ENCODE measurements at regions not wholly inside any gene's neighbourhood (a gene's known extent, or its start where the extent isn't known, plus 50 kb on each side); places are given as distances from the start of the nearest gene placed in this dataset.
"Not testable (repeated sequence)": the region's sequence is repeated elsewhere in the genome, so short reads cannot be mapped to it uniquely, and the experiment has no call there.

DNA sequence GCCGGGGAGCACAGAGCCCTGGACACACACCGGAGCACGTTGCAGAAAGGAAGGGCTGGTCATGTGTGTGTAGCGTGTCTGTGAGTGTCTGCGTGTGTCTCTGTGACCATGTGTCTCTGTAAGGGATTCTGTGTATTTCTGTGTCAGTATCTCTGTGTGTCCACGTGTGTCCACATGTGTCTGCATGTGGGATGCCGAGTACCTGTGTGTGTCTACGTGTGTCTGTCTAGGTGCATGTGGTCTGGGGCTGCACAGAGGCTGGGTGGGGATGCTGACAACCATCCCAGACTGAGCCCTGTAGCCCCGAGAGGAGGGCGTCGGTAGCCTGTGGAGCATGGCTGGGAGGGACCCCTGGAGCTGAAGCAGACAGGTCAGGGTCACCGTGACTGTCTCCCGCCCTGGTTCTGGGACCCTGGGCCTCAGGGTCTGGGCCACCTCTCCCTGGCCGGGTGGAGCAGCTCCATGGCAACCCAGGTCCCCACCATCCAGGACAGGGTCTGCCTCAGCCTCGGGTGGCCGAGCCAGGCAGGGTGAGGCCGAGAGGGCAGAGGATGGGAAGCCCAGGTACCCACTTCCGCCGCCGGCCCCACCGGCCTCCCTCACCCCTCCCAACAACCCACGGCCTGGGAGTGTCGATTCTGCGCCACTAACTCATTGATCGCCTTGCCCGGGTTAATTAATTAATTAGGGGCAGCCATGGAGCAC, 122.7 kb downstream of the FAM53A start:
- DNase-seq (ENCODE audit: low read depth) = no peak

- no peak for DNase-seq (ENCODE audit: low read depth)
Measured at GRCh38 chr4:1559896-1560650, 124.0 kb downstream of the FAM53A start.

DNA sequence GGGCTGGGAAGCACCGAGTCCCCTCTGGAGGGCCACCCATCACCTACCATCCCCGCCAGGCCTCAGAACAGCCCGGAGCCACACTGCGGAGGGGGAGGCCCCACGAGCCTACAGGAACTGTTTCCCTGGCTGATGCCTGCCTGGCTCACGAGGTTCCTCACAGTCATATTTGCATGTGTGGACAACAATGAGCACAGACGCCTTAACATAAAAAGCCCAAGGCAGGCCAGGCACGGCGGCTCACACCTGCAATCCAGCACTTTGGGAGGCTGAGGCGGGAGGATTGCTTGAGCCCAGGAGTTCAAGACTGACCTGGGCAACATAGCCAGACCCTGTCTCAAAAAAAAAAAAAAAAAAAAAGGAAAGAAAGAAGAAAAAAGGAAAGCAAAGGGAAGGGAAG, 125.9 kb downstream of the FAM53A start:
- DNase-seq (ENCODE audit: low read depth) = no peak

GRCh38 chr4:1557221-1557597, 126.9 kb downstream of the FAM53A start:
- no peak for DNase-seq (ENCODE audit: low read depth)

- DNase-seq (ENCODE audit: low read depth) = no peak
Measured at GRCh38 chr4:1556541-1557220, 127.4 kb downstream of the FAM53A start.

DNA sequence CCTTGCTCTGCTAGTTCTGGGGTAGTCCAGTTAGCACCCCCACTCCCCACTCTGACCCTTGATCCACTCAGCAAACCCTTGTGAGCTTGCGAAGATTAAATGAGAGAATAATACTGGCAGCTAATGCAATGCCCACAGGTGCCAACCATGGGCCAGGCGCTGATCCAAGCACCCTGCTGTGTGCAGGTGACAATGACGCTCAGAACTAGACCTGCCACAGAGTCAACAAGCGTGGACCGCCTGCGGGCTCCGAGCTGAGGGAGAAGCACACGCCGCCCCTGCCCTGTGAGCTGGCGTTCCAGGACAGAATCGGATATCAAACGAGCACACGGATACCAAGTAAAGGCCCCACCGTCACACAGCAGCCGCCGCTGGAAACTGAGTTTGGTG, 129.2 kb downstream of the FAM53A start:
- no peak for DNase-seq (ENCODE audit: low read depth)

DNA sequence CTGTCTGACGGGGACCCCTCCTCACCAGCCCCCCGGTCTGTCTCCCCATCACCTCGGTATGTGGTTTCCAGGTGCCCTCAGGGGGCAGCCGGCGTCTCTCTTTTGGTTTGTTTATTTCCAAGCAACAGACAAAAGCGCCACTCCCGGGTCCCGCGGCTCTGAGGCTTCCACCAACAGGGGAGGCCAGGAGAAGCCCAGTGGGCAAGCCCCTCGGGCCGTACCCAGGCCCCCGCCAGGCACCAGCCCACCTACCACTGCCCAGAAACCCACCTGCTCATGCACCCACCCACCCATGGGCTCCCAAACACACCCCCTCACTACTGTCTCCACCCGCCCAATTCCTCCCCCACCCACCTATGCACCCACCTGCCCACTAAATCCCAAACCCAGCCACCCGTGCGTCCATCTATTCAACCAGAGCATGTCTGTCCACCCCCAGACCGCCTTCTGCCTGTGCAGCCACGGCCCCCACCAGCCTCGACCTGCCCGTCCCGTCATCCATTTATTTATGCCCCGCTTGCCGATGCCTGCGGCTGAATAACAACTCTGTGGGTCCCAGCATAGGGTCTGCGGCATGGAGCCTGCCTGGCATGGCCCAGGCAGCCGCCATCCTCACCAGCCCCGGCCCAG, 129.8 kb downstream of the FAM53A start:
- DNase-seq (ENCODE audit: low read depth) = no peak

DNA sequence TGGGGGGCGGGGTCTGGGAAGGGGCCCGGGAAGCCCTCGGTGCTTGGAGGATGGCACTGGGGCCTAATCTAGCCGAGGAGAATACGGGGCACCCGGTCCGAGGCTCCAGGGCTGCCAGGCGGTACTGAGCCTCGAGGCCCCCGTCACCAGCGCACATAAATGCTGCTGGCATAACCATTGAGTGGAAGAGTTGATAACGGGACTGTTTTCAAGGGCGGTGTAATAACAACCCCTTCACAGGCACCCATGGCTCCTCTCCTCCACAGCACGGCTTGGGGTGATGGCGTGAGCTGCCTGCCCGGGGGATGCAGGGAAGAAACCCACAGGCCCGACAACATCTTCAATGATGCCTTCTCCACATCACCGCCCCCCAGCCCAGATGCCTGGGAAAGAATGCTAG, 130.7 kb downstream of the FAM53A start:
- DNase-seq (ENCODE audit: low read depth) = no peak

DNA sequence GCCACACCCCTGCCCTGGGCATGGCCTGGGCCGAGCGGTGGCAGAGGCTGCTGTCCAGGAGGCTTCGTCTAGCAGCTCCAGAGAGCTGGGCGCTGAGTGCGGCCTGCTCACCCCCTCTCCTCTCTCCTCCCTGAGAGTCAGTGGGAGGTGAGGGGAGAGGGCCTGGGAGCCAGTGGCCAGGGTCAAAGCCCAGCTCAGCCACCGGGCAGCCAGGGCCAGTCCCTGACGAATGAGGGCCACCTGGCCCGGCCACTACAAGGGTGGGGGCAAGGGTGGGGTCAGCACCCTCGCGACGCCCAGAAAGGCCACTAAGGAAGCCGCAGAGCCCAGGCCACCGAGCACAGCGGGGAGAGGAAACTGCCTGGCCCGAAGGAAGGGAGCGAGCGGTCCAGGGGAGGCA, 131.7 kb downstream of the FAM53A start:
- DNase-seq (ENCODE audit: low read depth) = no peak

DNA sequence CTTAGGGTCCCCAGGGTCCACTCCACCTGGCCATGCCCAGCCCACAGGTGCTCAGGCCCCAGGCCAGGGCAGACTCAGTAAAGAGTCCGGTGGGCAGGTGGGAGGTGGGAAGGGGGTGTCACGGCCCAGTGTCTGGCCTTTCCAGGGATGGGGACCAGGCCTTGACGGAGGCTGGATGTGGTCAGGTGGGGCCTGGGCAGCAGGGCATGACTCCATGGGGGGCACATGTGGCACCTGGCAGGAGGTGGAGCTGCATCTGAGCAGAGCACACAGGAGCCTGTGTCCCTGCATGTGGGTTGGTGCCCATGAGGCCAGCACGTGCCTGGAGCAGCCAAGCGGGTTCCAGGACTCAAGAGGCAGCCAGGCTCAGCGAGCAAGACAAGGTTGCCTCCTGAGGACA, 132.9 kb downstream of the FAM53A start:
- DNase-seq (ENCODE audit: low read depth) = no peak

- no peak for DNase-seq (ENCODE audit: low read depth)
Measured at GRCh38 chr4:1550122-1551070, 133.7 kb downstream of the FAM53A start.

DNA sequence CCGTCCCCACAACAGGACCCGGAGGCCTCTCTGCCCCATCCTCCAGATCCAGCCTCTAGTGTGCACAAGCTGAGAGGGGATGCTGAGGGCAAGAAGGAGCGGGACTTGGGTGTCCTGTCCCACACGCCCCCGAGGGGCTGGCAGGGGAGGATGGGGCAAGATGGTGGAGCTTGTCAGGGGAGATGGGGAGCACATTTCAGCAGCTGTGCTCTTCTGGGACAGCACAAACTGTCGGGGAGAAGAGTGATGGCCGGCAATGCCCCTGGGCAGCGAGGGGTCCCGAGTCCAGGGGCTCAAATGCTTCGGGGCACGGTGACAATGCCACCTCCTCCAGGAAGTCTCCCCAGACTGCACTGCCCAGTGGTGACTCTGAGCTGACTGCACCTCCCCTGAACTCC, 134.5 kb downstream of the FAM53A start:
- DNase-seq (ENCODE audit: low read depth) = no peak

DNA sequence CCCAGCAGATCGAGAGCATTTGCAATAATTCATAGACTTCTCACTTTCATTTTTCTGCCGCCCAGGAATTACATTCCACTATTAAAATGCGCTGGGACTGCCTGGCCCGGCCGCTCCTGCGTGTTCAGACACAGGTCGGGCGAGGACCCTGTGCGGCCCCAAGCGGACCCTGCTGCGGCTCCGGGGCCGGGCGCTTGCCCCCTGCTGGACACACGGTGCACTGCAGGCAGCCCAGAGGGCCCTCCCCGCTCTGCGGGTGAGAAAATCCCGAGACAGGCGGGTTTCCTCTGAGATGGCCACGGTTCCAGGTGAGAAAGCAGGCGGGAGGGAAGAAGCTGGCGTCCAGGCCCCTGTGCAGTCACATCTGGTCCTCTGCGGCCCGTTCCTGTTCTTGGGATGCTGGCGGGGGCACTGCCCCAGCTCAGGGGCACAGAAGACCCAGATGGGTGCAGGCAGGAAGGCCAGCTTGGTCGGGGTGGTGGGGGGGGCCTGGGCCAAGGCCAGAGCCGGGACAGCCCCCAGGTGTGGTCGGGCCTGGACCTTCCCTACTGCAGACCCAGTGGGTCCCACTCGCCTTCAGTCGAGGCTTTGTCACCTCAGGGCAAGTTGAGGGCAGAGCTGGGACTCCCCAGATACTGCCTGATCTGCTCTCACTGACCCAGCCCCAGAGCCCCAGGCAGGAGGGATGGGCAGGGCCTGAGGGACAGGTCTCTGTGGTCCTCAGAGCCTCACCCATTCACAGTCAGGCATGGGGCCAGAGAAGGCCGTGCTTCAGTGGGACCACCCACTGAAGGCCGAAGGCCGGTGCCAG, 135.1 kb downstream of the FAM53A start:
- peak; percentile 39 for DNase-seq (ENCODE audit: low read depth)

- no peak for DNase-seq (ENCODE audit: low read depth)
Measured at GRCh38 chr4:1547856-1548826, 136.0 kb downstream of the FAM53A start.

DNA sequence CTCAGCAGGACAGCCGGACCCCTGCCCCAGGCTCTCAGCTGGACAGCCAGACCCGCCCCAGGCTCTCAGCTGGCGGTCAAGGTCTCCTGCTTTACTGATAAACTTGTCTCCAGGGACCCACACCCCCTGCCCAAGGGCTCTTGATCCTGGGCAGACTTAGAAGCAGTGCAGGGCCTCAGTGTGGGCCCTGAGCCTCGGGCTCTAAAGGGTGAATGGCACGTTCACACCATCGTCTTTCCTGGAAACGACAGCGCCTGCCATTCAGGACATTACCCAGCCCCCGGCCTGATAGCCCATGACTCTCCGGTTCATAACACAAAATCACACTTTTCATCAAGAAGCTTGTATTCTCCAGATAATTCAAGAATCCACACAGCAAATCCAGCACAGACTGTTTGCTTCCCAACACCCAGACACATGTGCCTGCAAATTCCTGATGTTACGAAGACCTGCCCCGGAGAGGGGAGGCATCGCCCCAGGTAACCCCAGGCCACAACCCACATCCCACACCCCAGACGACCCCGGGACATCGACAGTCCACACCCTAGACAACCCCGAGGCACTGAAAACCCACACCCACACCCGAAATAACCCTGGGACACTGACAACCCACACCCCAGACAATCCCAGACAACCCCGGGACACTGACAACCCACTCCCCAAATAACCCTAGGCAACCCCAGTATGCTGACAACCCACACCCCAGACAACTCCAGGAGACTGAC, 136.8 kb downstream of the FAM53A start:
- DNase-seq (ENCODE audit: low read depth) = no peak

GRCh38 chr4:1544861-1545281, 138.6 kb upstream of the NKX1-1 start:
- no peak for DNase-seq (ENCODE audit: low read depth)

GRCh38 chr4:1544435-1544834, 138.2 kb upstream of the NKX1-1 start:
- not testable (repeated sequence) for DNase-seq (ENCODE audit: low read depth)

DNA sequence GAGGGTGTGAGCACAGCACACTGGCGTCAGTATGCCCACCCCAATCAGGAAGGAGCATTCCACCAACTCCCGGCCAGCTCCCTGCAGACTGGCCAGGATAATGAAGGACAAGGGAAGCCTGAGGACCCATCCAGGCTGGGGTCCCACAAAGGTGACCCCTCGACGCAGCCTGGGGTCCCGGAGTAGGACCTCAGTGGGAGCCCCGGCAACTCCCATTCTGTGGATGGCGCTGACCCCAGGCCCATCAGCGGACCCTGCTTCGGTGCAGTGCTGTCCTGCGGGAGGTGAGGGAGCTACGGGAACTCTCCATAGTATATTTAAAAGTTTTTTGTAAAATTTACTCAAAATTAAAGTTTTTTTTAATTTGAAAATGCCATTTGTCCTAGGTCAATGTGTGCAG, 137.7 kb upstream of the NKX1-1 start:
- no peak for DNase-seq (ENCODE audit: low read depth)

- no peak for DNase-seq (ENCODE audit: low read depth)
Measured at GRCh38 chr4:1543561-1543960, 137.3 kb upstream of the NKX1-1 start.

Data from stimulated activated CD8-positive, alpha-beta memory T cell treated with anti-CD3 and anti-CD28 coated beads, Interleukin-15, amount 100 ng/mL, for 1 hour (primary cell).